GM12872 (cell line): ENCODE measurements at regions not wholly inside any gene's neighbourhood (a gene's known extent, or its start where the extent isn't known, plus 50 kb on each side); places are given as distances from the start of the nearest gene placed in this dataset.

ENCODE experiments used
- CTCF ChIP-seq: IDR thresholded peaks from 3 replicates; pipeline ENCODE4 v1.5.1; 2011; ENCODE audit warnings: low read depth, mild to moderate bottlenecking, low read length, moderate library complexity; ENCODE audit not compliant: insufficient read depth

DNA sequence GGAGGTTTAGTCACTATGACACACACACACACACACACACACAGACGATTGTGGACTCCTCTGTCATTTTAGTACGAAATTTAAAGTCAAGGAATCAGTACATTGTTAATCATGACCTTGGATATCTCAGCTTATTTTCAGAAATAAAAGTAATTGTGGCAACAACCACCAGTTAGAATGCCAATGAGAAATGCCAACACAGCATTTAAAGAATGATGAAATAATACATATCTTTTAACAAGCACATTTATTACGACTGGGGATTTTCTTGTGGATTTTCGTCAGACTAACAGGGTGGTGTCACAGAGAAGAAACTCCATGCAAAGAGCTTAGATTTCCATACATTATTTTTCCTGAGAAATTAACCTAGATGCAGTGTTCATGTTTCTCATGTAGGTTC, 1289.4 kb downstream of the AACS start:
- no peak for TF ChIP-seq CTCF

GRCh38 chr12:126355346-126355745, 1290.1 kb downstream of the AACS start:
- TF ChIP-seq CTCF = no peak

DNA sequence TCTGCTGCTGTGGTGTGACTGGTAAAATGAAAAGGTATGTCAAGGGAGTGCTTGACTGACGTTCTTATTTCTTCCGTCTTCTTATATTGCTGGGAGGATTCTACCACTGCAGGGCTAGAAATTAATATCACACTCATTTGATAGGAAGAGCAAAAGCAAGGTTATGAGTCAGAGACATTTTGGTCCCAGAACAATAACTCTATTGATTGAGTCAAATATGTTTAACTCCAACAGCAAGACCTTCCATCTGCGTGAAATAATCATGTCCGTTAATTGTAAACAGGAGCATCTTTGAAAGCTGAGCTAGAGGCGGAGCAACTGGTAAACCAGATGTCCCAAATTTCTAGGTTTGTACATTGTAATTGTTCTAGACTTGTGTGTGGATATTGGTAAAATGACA, 1293.6 kb downstream of the AACS start:
- no peak for TF ChIP-seq CTCF

- no peak for TF ChIP-seq CTCF
These were observed 1294.0 kb downstream of the AACS start for GRCh38 chr12:126359216-126359615.

DNA sequence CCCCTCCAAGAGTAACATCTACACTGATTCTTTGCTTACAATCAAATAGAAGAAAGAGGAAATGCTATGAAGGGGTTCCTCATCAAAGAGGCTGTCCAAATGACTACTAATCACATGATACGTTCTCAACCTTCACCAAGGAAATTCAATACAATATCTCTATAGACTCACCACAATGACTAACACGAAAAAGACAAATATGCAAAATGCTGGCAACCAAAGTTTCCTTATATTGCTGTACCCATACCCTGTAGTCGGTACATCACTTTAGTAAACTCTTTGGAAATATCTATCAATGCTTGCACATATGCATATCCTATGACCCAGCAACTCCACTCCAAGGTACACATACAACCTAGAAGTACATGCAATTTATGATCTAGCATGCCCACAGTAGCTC, 1296.6 kb downstream of the AACS start:
- TF ChIP-seq CTCF = no peak

GRCh38 chr12:126362493-126362892, 1297.3 kb downstream of the AACS start:
- TF ChIP-seq CTCF = no peak

DNA sequence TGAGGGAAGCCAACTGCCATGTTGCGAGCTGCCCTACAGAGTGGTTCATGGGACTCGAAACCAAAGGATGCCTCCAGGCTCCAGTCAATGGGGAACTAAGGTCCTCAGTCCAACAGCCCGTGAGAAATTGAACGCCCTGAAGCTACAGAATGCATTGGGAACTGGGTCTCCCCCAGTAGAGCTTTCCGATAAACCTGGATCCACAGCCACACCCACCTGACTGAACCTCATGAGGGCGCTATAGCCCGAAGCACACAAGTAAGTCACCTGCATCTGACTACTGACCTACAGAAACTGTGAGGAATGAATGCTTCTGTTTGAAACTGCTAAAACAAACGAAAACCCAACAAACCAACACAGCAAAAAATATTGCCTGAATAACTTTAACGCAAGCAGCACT, 1297.7 kb downstream of the AACS start:
- no peak for TF ChIP-seq CTCF
